GM19397 (cell line): ENCODE measurements at regions not wholly inside any gene's neighbourhood (a gene's known extent, or its start where the extent isn't known, plus 50 kb on each side); places are given as distances from the start of the nearest gene placed in this dataset.

Experiments used
- ATAC-seq: cut with Tn5 transposase; IDR thresholded peaks from one replicate; pipeline ENCODE4 v1.9.1; 2021; ENCODE audit warnings: mild to moderate bottlenecking, moderate library complexity; ENCODE audit not compliant: unreplicated experiment

DNA sequence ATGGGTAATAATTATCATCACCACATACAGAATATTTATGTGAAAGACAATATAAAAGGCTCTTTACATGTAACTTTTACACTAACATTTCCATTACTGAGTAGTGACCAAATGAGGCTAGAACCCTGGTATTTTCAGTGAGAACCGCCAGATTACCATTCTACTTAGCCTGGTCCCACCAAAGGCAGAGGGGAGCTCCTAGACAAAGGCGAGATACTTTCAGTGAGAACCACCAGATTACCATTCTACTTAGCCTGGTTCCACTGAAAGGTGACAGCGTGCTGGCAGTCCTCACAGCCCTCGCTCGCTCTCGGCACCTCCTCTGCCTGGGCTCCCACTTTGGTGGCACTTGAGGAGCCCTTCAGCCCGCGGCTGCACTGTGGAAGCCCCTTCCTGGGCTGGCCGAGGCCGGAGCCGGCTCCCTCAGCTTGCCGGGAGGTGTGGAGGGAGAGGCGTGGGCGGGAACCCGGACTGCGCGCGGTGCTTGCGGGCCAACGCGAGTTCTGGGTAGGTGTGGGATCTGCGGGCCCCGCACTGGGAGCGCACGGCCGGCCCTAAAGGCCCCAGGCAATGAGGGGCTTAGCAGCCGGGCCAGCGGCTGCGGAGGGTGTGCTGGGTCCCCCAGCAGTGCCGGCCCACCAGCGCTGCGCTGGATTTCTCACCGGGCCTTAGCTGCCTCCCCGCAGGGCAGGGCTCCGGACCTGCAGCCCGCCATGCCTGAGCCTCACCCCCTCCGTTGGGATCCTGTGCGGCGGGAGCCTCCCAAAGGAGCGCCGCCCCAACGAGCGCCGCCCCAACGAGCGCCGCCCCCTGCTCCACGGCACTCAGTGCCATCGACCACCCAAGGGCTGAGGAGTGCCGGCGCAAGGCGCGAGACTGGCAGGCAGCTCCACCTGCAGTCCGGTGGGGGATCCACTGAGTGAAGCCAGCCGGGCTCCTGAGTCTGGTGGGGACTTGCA lies 1276.1 kb downstream of the PCDH7 start:
- no peak for ATAC-seq

DNA sequence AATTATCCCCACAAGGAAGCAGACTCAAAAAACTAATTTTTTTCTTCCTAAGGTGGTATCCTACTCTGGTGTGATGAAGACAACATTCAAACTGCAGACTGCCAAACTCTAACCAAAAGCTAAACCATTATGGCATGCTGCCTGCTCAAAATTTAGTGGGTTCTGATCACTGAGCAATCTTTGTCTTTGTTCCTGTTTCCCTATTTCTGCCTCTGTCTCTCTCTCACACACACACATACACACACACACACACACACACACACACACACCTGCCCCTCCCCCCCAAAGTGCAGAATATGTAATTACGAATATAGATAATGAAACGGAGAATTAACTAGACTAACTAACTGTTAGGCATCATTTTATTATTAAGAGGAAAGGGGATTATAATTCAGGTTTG lies 1278.6 kb downstream of the PCDH7 start:
- ATAC-seq: no peak

DNA sequence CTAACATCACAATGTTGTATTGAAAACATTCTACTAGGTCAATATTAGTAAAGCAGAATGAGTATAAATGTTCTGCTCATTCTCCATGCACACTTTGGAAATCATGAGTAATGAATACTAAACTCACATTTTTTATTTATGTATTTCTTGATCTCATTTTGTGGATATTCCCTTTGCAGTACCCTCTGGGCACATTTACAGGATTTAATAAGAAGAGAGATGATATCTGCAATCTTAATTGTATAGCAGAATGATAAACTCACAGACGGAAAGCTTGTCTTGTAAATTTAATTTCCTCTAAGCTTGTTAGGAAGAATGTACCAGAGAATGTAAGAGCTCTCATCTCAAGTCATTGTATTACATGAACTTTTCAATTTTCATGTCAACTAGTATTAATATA lies 1279.7 kb downstream of the PCDH7 start:
- ATAC-seq: no peak

DNA sequence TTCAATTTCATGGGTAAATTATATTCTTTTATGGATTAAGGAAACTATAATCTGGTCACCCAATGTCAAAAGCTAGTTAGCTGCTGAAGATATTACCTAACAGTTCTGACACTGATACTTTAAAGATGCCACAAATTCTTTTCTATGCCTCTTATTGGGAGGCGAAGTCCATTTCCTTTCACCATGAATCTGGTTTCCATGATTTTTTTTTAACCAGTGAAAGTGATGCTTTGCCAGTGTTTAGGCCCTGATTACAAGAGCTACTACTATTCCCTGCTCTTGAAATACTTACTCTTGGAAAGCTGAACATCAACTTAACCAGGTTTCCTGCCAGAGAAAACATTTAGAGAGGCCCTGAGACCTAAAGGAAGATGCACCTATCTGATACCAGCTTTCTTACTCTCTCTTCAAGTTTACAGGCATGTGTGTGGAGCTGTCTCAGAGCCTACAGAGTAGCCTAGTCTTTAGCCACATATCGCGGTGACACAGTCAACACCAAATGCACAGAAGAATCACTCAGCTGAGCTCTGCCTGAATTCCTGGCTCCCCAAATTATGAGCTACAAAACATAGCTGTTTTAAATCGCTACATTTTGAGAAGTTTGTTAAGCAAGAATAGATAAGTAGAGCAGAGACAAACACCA lies 1280.8 kb downstream of the PCDH7 start:
- ATAC-seq: no peak

DNA sequence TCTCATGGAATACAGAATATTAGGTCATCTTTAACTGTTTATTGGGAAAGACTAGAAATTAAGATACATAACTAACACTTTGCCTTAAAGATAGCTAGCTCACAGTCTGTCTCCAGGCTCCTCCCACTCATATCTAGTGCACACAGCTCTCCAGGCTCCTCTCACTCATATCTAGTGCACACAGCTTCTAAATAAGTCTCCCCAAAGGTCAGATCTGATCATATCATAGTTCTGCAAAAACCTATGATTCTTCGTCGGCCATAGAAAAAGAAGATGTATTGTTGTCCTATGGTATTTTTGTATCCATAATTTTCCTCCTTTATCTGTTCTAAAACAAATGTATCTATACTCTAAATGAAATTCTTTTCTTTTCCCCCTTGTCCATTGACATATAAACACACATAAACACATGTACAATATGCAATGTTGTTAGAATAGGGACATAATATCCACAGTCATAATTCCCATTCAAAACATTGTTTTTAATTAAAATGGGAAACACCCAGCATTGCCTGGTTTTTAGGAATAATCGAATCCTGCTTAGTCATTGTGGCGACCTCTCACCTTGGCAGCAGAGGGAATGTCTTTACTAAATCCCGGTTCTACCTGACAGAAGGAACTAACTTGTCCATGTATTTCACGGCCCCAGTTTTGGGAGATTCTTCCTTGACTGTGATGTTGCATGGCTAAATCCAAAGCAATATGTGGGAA lies 1282.0 kb downstream of the PCDH7 start:
- no peak for ATAC-seq

DNA sequence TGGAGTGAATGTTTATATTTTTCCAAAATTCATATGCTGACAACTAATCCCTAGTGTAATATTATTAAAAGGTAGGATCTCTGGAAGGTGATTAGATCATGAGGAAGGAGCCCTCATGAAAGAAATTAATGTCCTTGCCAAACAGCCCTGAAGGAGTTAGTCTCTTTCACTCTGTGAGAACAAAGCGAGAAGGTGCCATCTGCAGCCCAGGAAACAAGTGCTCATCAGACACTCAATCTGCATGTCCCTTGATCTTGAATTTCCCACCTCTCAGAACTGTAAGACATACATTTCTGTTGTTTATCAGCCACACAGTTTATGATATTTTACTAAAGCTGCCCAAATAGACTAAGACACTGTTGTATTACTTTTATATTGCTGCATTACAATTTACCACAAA lies 1283.4 kb downstream of the PCDH7 start:
- ATAC-seq: no peak

DNA sequence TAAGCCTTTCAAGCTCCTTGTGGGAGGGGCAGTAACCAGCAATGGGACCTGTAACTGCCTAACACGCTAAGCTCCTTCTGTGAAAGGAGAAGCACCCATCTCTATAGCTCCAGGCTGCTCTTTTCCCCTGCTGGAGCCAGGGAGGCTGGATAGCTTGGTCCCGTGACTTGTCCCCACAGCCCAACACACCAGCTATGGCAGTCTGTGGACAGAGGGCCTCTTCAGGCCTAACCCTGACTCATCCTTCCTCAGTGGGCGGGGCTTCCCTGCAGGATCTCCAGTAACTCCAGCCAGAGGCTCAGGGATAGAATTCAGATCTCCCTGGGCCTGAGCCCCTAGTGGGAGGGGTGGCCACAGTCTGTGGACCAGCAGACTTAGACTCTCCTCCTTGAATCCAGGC lies 1290.1 kb downstream of the PCDH7 start:
- no peak for ATAC-seq

DNA sequence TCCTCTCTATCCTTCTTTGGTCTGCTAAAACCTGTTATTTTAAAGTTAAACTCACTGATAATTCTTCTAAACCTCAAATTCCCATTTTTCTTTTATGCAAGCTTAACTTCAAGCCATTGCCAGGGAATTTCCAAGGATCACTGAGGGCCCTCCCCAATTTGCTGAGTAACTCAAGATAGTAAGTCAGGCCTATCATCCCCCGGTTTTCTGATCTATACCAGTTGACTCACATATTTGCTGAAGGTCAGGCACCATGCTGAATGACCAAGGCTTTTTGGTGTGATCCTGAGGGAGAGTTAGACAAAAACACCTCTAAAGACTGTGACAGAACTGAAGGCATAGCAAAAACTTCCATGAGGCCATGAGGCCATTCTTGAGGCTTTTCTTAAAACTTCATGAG lies 1301.9 kb downstream of the PCDH7 start:
- ATAC-seq: no peak

DNA sequence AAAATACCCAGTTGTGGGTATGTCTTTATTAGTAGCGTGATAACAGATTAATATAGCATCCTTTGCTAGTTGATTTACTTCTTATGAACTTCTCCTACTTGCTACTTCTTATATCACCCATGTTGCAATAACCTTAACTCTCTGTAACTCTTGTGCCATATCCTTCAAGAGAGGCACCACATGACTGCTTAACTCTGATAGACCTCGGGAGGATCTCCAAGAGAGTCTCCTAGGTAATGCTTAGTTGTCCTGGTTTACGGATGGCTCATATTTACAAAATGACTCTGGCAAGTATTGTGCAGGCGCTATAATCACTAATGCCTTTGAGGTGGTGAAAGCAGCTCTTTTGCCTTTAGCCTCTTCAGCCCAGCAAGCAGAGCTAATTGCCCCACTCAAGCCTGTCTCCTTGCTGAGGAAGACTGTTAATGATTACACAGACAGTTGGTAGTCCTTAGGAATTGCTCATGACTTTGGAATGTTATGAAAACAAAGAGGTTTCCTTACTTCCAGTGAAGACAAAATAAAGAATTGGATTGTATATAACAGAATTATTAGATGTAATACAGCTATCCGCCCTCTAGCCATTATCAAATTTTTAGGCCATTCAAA lies 1305.8 kb downstream of the PCDH7 start:
- ATAC-seq: no peak

DNA sequence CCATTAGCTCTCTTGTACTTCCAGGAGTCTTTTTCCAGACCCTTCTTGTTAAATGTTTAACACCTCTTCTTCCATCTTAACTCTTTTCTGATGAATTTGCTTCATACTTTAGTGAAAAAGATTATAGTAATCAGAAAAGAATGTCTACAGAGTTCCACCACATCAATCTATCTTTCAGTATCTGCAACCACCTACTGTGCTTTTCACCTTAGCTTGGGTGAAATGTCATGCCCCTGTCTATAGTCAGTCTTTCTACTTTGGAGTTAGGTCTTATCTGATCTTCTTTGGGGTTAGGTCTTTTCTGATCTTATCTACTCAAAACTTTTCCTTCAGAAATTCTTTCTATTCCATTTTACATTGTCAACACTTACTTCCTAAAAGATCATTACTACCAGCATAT lies 1310.2 kb downstream of the PCDH7 start:
- ATAC-seq: no peak

DNA sequence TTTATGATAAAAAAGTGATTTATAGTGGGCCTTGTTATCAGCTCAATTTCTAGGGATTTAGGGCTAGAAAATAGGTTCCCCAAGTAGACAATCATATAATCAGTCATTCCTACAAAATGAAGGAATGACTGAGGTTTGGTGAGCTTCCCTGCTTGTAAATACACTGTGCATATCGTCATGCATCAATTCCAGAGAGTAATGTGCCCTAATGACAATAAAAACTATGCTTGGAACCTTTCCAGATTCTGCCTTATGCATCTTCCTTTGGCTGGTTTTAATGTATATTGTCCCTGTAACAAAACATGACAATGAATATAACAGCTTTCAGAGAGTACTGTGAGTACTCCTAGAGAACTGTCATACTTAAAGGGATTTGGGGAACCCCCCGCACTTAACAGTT lies 1310.9 kb downstream of the PCDH7 start:
- ATAC-seq: no peak

DNA sequence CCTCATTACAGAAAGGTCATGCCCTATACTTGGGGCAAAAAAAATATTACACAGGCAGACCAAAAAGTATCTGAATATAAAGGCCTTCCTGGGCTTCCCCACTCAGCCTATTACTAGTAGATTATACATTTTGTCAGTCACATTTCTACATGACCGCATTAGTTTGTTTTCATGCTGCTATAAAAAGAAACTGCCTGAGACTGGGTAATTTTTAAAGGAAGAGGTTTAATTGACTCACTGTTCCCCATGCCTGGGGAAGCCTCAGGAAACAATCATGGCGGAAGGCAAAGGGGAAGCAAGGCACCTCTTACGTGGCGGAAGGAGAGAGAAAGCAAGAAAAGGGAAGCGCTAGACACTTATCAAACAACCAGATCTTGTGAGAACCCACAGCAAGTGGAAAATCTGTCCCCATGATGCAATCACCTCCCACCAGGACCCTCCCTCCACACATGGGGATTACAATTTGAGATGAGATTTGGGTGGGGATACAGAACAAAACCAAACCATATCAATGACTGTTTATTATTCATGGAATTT lies 1312.0 kb downstream of the PCDH7 start:
- no peak for ATAC-seq

DNA sequence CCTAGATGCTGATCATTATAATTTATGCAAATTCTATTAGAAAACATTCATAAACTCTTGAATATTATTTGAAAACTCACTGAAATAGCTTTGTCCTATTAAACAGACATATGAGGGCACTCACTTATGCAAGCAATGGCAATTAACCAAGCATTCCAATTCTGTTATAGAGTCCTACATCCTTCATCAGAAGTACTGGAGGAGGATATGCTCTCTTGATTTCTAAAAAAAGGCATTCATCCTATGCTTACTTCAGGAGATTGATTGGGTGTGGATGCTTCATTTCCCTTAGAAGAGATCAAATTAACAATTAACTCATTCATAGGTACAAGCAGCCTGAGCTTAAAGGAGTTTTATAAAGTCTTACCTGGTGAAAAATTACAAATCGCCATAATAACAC lies 1317.2 kb downstream of the PCDH7 start:
- ATAC-seq: no peak

DNA sequence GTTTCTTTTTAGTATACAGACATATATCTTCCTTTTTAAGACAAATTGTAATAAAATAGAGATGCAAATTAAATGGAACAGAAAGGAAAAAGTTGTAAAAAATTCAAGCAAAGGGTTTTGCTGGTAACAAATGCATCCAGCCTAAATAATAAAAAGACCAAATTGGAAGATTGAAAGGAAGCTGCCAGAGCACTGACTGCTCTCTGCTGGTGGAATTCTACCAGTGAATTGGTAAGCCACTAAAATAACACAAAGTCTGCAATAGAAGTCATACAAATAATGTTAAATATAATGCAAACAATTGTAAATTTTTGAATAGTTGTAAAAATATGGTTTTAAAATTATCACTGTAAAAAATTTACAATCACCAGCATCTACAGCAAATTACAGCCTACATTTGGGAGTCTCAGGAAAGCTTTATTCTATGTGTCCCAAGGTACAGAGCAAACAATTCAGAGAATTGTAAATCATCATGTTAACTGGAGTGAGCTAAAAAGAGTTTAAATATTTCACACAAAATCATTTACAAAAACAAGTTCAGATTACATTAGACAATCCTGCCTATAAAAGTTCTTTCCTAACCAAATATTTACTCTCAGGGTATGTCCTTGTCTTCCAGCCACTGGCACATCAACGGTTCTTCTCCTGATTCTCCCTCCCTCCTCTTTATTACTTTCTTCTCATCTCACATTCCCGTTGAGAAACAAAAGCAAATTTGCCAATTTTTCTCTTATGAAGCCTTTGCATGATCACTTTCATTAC lies 1322.5 kb downstream of the PCDH7 start:
- ATAC-seq: no peak

DNA sequence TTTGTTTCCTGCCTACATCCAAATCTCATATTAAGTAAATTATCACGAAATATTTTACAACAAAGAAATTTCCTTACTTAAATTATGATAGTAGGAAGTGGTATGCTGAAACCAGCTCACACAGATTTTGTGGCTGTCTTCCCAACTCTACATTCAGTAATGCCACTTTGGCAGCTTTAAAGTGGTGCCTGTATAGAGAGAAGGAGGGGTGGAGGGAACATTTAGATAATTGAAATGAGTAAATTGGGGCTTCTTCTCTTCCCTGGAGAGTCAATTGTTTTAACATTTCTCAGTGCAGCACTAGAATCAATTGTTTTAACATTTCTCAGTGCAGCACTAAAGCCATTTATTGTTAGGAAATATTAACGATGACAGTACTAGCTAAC lies 1323.1 kb downstream of the PCDH7 start:
- no peak for ATAC-seq

DNA sequence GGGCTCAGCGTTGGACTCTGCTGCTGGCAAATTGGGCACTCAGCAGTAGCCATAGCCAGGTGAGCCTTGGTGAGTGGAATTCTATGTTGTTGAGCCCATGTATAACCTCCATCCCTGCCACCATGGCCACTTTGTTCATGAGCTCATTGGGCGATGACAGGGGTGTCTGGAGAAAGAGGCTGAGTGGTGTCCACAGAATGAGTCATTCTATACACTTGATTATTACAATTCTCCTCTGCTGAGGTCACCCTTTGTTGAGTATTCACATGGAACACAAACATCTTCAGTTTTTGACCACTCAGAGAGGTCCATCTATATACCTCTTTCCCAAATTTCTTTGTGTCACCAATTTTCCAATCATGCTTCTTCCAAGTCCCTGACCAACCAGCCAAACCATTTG lies 1341.7 kb downstream of the PCDH7 start:
- ATAC-seq: no peak

DNA sequence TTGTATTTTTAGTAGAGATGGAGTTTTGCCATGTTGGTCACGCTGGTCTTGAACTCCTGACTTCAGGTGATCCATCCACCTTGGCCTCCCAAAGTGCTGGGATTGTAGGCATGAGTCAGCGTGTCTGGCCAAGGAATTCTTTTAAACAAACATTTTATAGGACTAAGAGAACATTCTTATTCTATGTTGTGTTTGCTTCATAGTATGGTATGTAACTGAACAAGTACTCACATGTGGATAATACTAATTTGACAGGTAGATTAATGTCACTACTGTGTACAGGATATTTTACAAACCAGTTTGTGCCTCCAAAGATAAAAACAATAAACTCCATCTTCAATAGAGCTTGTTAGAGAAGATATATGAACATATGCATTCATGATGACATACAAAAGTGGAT lies 1353.4 kb downstream of the PCDH7 start:
- no peak for ATAC-seq

DNA sequence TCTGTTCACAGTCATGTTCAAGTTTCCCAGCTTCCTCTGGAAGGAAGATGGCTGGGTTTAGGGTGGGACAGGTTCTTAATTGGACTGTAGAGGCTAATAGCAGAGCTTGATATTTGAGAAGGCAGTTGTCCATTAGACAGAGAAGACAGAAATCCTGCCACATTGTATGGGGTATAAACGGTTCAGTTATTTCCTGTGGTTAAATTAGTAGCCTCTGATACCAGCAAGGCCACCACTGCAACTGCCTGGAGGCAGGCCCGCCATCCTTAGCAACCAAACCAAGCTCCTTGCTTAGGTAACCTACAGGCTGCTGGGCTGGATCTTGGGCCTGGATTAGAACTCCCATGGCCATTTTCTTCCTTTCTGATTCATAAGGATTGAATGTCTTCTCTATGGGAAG lies 1367.0 kb downstream of the PCDH7 start:
- no peak for ATAC-seq

DNA sequence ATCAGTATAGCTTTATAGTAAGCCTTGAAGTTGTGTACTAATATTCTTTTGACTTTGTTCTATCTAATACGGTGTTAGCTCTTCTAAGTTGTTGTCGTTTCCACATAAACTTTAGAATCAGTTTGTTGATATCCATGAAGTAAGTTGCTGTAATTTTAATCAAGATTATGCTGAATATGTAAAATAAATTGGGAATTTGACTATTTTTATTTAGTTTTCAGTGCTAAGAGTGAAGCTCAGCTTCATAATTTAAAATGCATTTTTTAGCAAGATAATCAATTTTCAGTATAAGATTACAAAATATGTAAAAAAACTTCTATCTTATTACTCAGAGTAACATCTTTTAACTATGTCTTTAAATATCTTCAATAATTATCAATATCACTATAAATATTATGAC lies 1374.8 kb downstream of the PCDH7 start:
- ATAC-seq: no peak

DNA sequence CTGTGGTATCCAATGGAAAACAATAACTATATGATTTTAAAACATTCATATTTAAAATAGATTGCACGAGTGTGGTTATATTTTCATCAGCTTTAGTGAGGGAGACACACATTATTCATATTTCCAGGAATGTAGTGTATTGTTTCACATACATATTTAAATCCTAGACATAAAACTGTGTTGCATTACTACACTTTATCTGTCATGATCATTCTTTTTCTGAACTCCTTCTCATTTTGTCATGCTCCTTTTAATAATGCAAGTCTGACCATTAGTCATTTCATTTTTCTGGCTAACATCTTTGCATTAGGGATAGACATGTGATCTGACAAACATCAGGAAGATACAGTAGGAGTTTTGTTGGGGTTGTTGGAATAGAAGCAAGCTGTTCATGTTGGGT lies 1382.7 kb downstream of the PCDH7 start:
- ATAC-seq: no peak
